ENCODE measurements at regions not wholly inside any gene's neighbourhood (a gene's known extent, or its start where the extent isn't known, plus 50 kb on each side); places are given as distances from the start of the nearest gene placed in this dataset.

- Histone ChIP-seq H3K4me2 (no peak overlapping the region), H3K27me3 (ENCODE audit: insufficient read depth) (no peaks in the 10 kb centered on the region), H3K27ac (ENCODE audit: low read depth) (no peak overlapping the region), H3K4me3 (no peak overlapping the region), H4K20me1 (replicated peaks; ENCODE audit: insufficient read depth) (no peaks in the 10 kb centered on the region), H3K9me2 (ENCODE audit: insufficient read depth) (no peaks in the 10 kb centered on the region), H2AFZ (0 out of 2 replicates have a peak overlapping the region, but pooled peaks have one; percentile 40), H3K79me2 (replicated peaks; ENCODE audit: insufficient read depth) (no peaks in the 10 kb centered on the region), H3K4me1 (ENCODE audit: insufficient read depth) (peaks cover 13% of the 10 kb centered on the region), H3F3A (replicated peaks; ENCODE audit: low read depth) (no peaks in the 10 kb centered on the region), H3K36me3 (ENCODE audit: insufficient read depth) (no peaks in the 10 kb centered on the region)
- Mint-ChIP-seq H3K27me3 (ENCODE audit: insufficient read depth, low read depth, poor library complexity) (peaks cover 3% of the 10 kb centered on the region), H3K4me1 (peaks cover 17% of the 10 kb centered on the region), H3K27ac (no peak overlapping the region), H3K9me3 (peaks cover 12% of the 10 kb centered on the region), H3K36me3 (ENCODE audit: low read depth) (peaks cover 14% of the 10 kb centered on the region; the same call in 2 of the 3 replicates), H3K4me3 (no peak overlapping the region)
- ATAC-seq (no peak), DNase-seq (ENCODE audit: low spot score) (no peak)
- TF ChIP-seq, protein P1, sequence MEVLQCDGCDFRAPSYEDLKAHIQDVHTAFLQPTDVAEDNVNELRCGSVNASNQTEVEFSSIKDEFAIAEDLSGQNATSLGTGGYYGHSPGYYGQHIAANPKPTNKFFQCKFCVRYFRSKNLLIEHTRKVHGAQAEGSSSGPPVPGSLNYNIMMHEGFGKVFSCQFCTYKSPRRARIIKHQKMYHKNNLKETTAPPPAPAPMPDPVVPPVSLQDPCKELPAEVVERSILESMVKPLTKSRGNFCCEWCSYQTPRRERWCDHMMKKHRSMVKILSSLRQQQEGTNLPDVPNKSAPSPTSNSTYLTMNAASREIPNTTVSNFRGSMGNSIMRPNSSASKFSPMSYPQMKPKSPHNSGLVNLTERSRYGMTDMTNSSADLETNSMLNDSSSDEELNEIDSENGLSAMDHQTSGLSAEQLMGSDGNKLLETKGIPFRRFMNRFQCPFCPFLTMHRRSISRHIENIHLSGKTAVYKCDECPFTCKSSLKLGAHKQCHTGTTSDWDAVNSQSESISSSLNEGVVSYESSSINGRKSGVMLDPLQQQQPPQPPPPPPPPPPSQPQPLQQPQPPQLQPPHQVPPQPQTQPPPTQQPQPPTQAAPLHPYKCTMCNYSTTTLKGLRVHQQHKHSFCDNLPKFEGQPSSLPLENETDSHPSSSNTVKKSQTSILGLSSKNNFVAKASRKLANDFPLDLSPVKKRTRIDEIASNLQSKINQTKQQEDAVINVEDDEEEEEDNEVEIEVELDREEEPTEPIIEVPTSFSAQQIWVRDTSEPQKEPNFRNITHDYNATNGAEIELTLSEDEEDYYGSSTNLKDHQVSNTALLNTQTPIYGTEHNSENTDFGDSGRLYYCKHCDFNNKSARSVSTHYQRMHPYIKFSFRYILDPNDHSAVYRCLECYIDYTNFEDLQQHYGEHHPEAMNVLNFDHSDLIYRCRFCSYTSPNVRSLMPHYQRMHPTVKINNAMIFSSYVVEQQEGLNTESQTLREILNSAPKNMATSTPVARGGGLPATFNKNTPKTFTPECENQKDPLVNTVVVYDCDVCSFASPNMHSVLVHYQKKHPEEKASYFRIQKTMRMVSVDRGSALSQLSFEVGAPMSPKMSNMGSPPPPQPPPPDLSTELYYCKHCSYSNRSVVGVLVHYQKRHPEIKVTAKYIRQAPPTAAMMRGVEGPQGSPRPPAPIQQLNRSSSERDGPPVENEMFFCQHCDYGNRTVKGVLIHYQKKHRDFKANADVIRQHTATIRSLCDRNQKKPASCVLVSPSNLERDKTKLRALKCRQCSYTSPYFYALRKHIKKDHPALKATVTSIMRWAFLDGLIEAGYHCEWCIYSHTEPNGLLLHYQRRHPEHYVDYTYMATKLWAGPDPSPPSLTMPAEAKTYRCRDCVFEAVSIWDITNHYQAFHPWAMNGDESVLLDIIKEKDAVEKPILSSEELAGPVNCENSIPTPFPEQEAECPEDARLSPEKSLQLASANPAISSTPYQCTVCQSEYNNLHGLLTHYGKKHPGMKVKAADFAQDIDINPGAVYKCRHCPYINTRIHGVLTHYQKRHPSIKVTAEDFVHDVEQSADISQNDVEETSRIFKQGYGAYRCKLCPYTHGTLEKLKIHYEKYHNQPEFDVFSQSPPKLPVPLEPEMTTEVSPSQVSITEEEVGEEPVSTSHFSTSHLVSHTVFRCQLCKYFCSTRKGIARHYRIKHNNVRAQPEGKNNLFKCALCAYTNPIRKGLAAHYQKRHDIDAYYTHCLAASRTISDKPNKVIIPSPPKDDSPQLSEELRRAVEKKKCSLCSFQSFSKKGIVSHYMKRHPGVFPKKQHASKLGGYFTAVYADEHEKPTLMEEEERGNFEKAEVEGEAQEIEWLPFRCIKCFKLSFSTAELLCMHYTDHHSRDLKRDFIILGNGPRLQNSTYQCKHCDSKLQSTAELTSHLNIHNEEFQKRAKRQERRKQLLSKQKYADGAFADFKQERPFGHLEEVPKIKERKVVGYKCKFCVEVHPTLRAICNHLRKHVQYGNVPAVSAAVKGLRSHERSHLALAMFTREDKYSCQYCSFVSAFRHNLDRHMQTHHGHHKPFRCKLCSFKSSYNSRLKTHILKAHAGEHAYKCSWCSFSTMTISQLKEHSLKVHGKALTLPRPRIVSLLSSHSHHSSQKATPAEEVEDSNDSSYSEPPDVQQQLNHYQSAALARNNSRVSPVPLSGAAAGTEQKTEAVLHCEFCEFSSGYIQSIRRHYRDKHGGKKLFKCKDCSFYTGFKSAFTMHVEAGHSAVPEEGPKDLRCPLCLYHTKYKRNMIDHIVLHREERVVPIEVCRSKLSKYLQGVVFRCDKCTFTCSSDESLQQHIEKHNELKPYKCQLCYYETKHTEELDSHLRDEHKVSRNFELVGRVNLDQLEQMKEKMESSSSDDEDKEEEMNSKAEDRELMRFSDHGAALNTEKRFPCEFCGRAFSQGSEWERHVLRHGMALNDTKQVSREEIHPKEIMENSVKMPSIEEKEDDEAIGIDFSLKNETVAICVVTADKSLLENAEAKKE (CRISPR knock-in tag; IDR thresholded peaks at IDR 0.05) = no peak
- TF ChIP-seq CTCF (conservative IDR thresholded peaks at IDR 0.05; ENCODE audit: low read depth in 2 of 2) (no peak), POLR2AphosphoS5 (IDR thresholded peaks at IDR 0.05; ENCODE audit: low read depth) (no peak), CREB1 (CRISPR knock-in tag; IDR thresholded peaks at IDR 0.05; ENCODE audit: low read depth) (no peak), STAT1 (IDR thresholded peaks at IDR 0.05; ENCODE audit: unreplicated experiment) (no peak), EZH2 (IDR thresholded peaks at IDR 0.05; ENCODE audit: low read depth, unreplicated experiment) (no peak), JUNB (IDR thresholded peaks at IDR 0.05; ENCODE audit: unreplicated experiment) (no peak), ZNF331 (CRISPR knock-in tag; IDR thresholded peaks at IDR 0.05; ENCODE audit: low read depth) (no peak), ZNF114 (CRISPR knock-in tag; IDR thresholded peaks at IDR 0.05) (no peak), NANOG (IDR thresholded peaks at IDR 0.05; ENCODE audit: borderline replicate concordance) (no peak), REST (IDR thresholded peaks at IDR 0.05; ENCODE audit: unreplicated experiment) (no peak), EZH2phosphoT487 (IDR thresholded peaks at IDR 0.05; ENCODE audit: unreplicated experiment) (no peak)
- TF ChIP-seq, protein P2, sequence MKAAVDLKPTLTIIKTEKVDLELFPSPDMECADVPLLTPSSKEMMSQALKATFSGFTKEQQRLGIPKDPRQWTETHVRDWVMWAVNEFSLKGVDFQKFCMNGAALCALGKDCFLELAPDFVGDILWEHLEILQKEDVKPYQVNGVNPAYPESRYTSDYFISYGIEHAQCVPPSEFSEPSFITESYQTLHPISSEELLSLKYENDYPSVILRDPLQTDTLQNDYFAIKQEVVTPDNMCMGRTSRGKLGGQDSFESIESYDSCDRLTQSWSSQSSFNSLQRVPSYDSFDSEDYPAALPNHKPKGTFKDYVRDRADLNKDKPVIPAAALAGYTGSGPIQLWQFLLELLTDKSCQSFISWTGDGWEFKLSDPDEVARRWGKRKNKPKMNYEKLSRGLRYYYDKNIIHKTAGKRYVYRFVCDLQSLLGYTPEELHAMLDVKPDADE (IDR thresholded peaks at IDR 0.05) = no peak
Measured at GRCh38 chr13:90401150-90401549, 946.3 kb upstream of the MIR17HG start.

All from GM23338 (cell line).